ENCODE measurements at regions not wholly inside any gene's neighbourhood (a gene's known extent, or its start where the extent isn't known, plus 50 kb on each side); places are given as distances from the start of the nearest gene placed in this dataset.

DNA sequence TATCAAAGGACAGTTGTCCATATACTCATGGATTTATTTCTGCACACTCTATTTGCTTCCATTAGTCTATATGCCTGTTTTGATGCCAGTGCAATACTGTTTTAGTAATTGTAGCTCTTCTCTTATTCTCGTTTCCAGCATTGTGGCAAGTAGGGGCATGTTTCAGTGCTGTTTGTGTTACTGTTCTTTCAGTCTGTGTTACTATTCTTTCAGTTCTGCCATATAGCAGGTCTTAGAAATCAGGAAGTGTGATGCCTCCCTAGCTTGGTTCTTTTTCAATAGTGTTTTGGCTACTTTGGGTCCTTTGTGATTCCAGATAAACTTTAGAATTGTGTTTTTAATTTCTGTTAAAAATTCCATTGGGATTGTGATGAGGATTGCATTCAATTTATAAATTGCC is 180.5 kb upstream of the PTPRD start:
- no peak overlapping the region for H3K27ac ChIP-seq
- no peak overlapping the region for H3K4me3 ChIP-seq
- TF ChIP-seq, protein P1, sequence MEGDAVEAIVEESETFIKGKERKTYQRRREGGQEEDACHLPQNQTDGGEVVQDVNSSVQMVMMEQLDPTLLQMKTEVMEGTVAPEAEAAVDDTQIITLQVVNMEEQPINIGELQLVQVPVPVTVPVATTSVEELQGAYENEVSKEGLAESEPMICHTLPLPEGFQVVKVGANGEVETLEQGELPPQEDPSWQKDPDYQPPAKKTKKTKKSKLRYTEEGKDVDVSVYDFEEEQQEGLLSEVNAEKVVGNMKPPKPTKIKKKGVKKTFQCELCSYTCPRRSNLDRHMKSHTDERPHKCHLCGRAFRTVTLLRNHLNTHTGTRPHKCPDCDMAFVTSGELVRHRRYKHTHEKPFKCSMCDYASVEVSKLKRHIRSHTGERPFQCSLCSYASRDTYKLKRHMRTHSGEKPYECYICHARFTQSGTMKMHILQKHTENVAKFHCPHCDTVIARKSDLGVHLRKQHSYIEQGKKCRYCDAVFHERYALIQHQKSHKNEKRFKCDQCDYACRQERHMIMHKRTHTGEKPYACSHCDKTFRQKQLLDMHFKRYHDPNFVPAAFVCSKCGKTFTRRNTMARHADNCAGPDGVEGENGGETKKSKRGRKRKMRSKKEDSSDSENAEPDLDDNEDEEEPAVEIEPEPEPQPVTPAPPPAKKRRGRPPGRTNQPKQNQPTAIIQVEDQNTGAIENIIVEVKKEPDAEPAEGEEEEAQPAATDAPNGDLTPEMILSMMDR (IDR thresholded peaks at IDR 0.05), result no peak
- no peak for DNase-seq (ENCODE audit: low spot score)

GRCh38 chr9:10804486-10804885 is 191.7 kb upstream of the PTPRD start:
- no peak overlapping the region for H3K4me3 ChIP-seq
- no peak for DNase-seq (ENCODE audit: low spot score)
- TF ChIP-seq, protein P1 (IDR thresholded peaks at IDR 0.05), result no peak

GRCh38 chr9:10806868-10807267 is 194.1 kb upstream of the PTPRD start:
- no peak overlapping the region for H3K4me3 ChIP-seq
- TF ChIP-seq, protein P1 (IDR thresholded peaks at IDR 0.05), result no peak
- no peak overlapping the region for H3K27ac ChIP-seq
- DNase-seq (ENCODE audit: low spot score), result no peak

More at GRCh38 chr9:10804486-10804885, 191.7 kb upstream of the PTPRD start:
- H3K27ac ChIP-seq, result no peak overlapping the region

DNA sequence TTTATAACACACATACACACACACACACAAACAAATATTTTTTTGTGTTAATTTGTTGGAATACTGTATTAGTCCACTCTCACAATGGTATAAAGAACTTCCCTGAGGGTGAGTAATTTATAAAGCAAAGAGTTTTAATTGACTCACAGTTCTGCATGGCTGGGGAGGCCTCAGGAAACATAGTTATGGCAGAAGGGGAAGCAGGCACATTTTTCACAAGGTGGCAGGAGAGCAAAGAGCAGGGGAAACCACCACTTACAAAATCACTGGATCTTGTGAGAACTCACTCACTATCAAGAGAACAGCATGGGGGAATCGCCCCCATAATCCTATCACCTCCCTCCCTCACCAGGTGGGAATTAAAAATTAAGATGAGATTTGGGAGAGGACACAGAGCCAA is 205.4 kb upstream of the PTPRD start:
- H3K4me3 ChIP-seq, result no peak overlapping the region
- TF ChIP-seq, protein P1 (IDR thresholded peaks at IDR 0.05), result no peak
- no peak for DNase-seq (ENCODE audit: low spot score)
- H3K27ac ChIP-seq, result no peak overlapping the region

DNA sequence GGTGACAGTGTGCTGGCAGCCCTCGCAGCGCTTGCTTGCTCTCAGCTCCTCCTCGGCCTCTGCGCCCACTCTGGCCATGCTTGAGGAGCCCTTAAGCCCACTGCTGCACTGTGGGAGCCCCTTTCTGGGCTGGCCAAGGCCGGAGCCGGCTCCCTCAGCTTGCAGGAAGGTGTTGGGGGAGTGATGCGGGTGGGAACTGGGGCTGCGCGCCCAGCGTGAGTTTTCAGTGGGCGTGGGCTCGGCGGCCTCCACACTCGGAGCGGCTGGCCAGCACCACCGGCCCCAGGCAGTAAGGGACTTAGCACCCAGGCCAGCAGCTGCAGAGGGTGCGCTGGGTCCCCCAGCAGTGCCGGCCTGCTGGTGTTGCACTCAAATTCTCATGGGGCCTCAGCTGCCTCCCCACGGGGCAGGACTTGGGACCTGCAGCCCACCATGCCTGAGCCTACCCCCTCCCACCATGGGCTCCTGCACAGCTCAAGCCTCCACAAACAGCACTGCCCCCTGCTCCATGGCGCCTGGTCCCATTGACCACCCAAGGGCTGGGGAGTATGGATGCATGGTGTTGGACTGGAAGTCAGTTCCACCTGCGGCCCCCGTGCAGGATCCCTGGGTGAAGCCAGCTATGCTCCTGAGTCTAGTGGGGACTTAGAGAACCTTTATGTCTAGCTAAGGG is 223.1 kb upstream of the PTPRD start:
- Histone ChIP-seq H3K27ac (no peak overlapping the region), H3K4me3 (no peak overlapping the region)
- TF ChIP-seq, protein P1 (IDR thresholded peaks at IDR 0.05), result no peak
- DNase-seq (ENCODE audit: low spot score), result no peak

GRCh38 chr9:10843151-10843550 is 230.3 kb upstream of the PTPRD start:
- H3K27ac ChIP-seq, result no peak overlapping the region
- no peak overlapping the region for H3K4me3 ChIP-seq
- TF ChIP-seq, protein P1 (IDR thresholded peaks at IDR 0.05), result no peak
- DNase-seq (ENCODE audit: low spot score), result no peak

- Histone ChIP-seq H3K4me3 (no peak overlapping the region), H3K27ac (no peak overlapping the region)
- no peak for DNase-seq (ENCODE audit: low spot score)
- TF ChIP-seq, protein P1 (IDR thresholded peaks at IDR 0.05), result no peak
Measured at GRCh38 chr9:10855847-10856246, 243.0 kb upstream of the PTPRD start.

Data from coronary artery (tissue), 2 donors.